ENCODE measurements at regions not wholly inside any gene's neighbourhood (a gene's known extent, or its start where the extent isn't known, plus 50 kb on each side); places are given as distances from the start of the nearest gene placed in this dataset.

- peaks cover under 1 to 1% of the 10 kb centered on the region in 2 experiments for H3K4me1 ChIP-seq (ENCODE audit: control insufficient read depth in 1 of 2, insufficient read depth in 2 of 2, low read length in 2 of 2)
- no peak overlapping the region for H2BK120ac ChIP-seq (ENCODE audit: insufficient read depth, low read length, poor library complexity)
- no peak overlapping the region for H2AK5ac ChIP-seq (ENCODE audit: low read length)
- no peaks in the 10 kb centered on the region for H3K79me1 ChIP-seq (ENCODE audit: low read length)
- H4K91ac ChIP-seq (ENCODE audit: low read depth, low read length), result no peak overlapping the region
- no peak overlapping the region for H4K8ac ChIP-seq (ENCODE audit: low read depth, low read length)
- no peak overlapping the region for H3K23ac ChIP-seq (ENCODE audit: low read length)
- WGBS (ENCODE audit: extremely low coverage, insufficient coverage, insufficient read length), result no CpG with 5 or more reads among the region's 3 CpGs
- no peak overlapping the region for H3K14ac ChIP-seq (ENCODE audit: low read length)
- H3K9ac ChIP-seq (ENCODE audit: low read length), result no peak overlapping the region
- no peaks in the 10 kb centered on the region for H3K9me3 ChIP-seq (ENCODE audit: insufficient read depth, low read depth, low read length)
- H3K4ac ChIP-seq (ENCODE audit: low read depth, low read length), result no peak overlapping the region
- no peak overlapping the region for H3K27ac ChIP-seq (ENCODE audit: low read depth, low read length)
- H3K4me2 ChIP-seq (ENCODE audit: low read length), result no peak overlapping the region
- no peaks in the 10 kb centered on the region for H3K36me3 ChIP-seq (ENCODE audit: control insufficient read depth in 1 of 2, insufficient read depth in 2 of 2, low read length in 2 of 2)
- DNase-seq, result no peak
- H3K79me2 ChIP-seq (ENCODE audit: control insufficient read depth, insufficient read depth, low read length, poor library complexity), result no peaks in the 10 kb centered on the region
- no peak overlapping the region for H2BK5ac ChIP-seq (ENCODE audit: low read depth, low read length, poor library complexity)
- H4K12ac ChIP-seq (ENCODE audit: low read depth, low read length), result no peak overlapping the region
- H3K18ac ChIP-seq (ENCODE audit: low read length), result no peak overlapping the region
- no peak overlapping the region for H3K4me3 ChIP-seq (ENCODE audit: low read depth, low read length)
- H3K27me3 ChIP-seq (ENCODE audit: insufficient read depth, low read length), result no peaks in the 10 kb centered on the region
- H2BK12ac ChIP-seq (ENCODE audit: low read length), result no peak overlapping the region
- H2AFZ ChIP-seq (ENCODE audit: insufficient read depth, low read length, poor library complexity), result no peak overlapping the region
Measured at GRCh38 chr6:4615891-4616290, 160.3 kb upstream of the CDYL start.

DNA sequence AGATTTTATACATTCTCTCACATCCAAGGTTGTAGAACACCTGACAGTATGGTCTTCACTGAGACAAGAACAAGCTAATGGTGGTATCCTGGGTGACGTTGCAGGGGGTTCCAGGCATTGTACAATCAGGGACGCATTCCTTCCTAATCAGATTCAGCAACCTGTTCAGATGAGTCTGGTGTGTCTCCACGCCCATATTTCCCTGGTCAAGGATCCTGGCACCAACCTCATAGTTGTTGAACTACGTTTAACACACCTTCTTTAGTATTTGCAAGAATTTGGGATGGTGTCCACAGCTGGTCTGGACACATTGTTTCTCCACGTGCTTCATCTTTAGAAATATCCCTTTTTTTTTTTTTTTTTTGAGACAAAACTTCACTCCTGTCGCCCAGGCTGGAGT is 161.0 kb upstream of the CDYL start:
- Histone ChIP-seq H3K9me3 (ENCODE audit: insufficient read depth, low read depth, low read length) (no peaks in the 10 kb centered on the region), H3K27me3 (ENCODE audit: insufficient read depth, low read length) (no peaks in the 10 kb centered on the region), H3K36me3 (ENCODE audit: control insufficient read depth in 1 of 2, insufficient read depth in 2 of 2, low read length in 2 of 2) (no peaks in the 10 kb centered on the region), H3K4me1 (ENCODE audit: control insufficient read depth in 1 of 2, insufficient read depth in 2 of 2, low read length in 2 of 2) (peaks cover 5% of the 10 kb centered on the region in 2 experiments), H3K4me2 (ENCODE audit: low read length) (no peak overlapping the region), H2AK5ac (ENCODE audit: low read length) (no peak overlapping the region), H2BK5ac (ENCODE audit: low read depth, low read length, poor library complexity) (no peak overlapping the region), H3K9ac (ENCODE audit: low read length) (no peak overlapping the region), H4K12ac (ENCODE audit: low read depth, low read length) (no peak overlapping the region), H2BK120ac (ENCODE audit: insufficient read depth, low read length, poor library complexity) (no peak overlapping the region), H3K27ac (ENCODE audit: low read depth, low read length) (no peak overlapping the region), H3K4me3 (ENCODE audit: low read depth, low read length) (no peak overlapping the region), H2AFZ (ENCODE audit: insufficient read depth, low read length, poor library complexity) (no peak overlapping the region), H4K91ac (ENCODE audit: low read depth, low read length) (no peak overlapping the region), H3K23ac (ENCODE audit: low read length) (no peak overlapping the region), H3K79me1 (ENCODE audit: low read length) (no peaks in the 10 kb centered on the region), H4K8ac (ENCODE audit: low read depth, low read length) (no peak overlapping the region), H2BK12ac (ENCODE audit: low read length) (no peak overlapping the region), H3K4ac (ENCODE audit: low read depth, low read length) (no peak overlapping the region), H3K14ac (ENCODE audit: low read length) (no peak overlapping the region), H3K79me2 (ENCODE audit: control insufficient read depth, insufficient read depth, low read length, poor library complexity) (no peaks in the 10 kb centered on the region), H3K18ac (ENCODE audit: low read length) (no peak overlapping the region)
- no CpG with 5 or more reads among the region's 6 CpGs for WGBS (ENCODE audit: extremely low coverage, insufficient coverage, insufficient read length)
- peak; percentile 90 to 95 for DNase-seq

- Histone ChIP-seq H3K9me3 (ENCODE audit: insufficient read depth, low read depth, low read length) (no peaks in the 10 kb centered on the region), H3K27me3 (ENCODE audit: insufficient read depth, low read length) (no peaks in the 10 kb centered on the region), H3K79me2 (ENCODE audit: control insufficient read depth, insufficient read depth, low read length, poor library complexity) (no peaks in the 10 kb centered on the region), H3K27ac (ENCODE audit: low read depth, low read length) (no peak overlapping the region), H2BK5ac (ENCODE audit: low read depth, low read length, poor library complexity) (no peak overlapping the region), H4K8ac (ENCODE audit: low read depth, low read length) (no peak overlapping the region), H3K4me3 (ENCODE audit: low read depth, low read length) (no peak overlapping the region), H3K4me2 (ENCODE audit: low read length) (no peak overlapping the region), H3K4ac (ENCODE audit: low read depth, low read length) (no peak overlapping the region), H3K18ac (ENCODE audit: low read length) (no peak overlapping the region), H4K91ac (ENCODE audit: low read depth, low read length) (no peak overlapping the region), H3K14ac (ENCODE audit: low read length) (no peak overlapping the region), H3K36me3 (ENCODE audit: control insufficient read depth in 1 of 2, insufficient read depth in 2 of 2, low read length in 2 of 2) (no peaks in the 10 kb centered on the region), H2BK12ac (ENCODE audit: low read length) (no peak overlapping the region), H2BK120ac (ENCODE audit: insufficient read depth, low read length, poor library complexity) (no peak overlapping the region), H3K4me1 (ENCODE audit: control insufficient read depth in 1 of 2, insufficient read depth in 2 of 2, low read length in 2 of 2) (peaks cover 5 to 8% of the 10 kb centered on the region in 2 experiments), H3K9ac (ENCODE audit: low read length) (no peak overlapping the region), H2AK5ac (ENCODE audit: low read length) (no peak overlapping the region), H3K79me1 (ENCODE audit: low read length) (no peaks in the 10 kb centered on the region), H4K12ac (ENCODE audit: low read depth, low read length) (no peak overlapping the region), H3K23ac (ENCODE audit: low read length) (no peak overlapping the region), H2AFZ (ENCODE audit: insufficient read depth, low read length, poor library complexity) (no peak overlapping the region)
- no CpG with 5 or more reads among the region's 5 CpGs for WGBS (ENCODE audit: extremely low coverage, insufficient coverage, insufficient read length)
- DNase-seq, result no peak
Measured at GRCh38 chr6:4614637-4615036, 161.6 kb upstream of the CDYL start.

DNA sequence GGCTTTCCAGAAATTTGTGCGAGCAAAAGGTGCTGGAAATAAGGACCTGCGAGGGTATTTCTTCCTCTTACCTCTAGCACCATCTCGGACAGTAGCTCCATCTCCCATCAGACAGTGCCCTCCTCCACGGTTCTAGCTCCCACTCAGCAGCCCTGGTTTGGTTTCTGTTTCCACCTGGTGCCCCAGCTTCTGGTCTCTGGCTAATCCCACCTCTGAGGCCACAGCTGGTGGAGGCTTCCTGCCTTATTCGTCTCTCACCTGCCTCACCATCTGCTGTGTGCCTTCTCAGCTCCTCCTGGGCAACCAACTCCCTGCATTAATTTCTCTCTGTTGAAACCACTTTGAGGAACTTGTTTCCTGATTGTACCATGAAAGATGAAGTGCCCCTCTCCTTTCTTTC is 162.4 kb upstream of the CDYL start:
- no peak overlapping the region for H3K4me2 ChIP-seq (ENCODE audit: low read length)
- H4K12ac ChIP-seq (ENCODE audit: low read depth, low read length), result no peak overlapping the region
- H3K4ac ChIP-seq (ENCODE audit: low read depth, low read length), result no peak overlapping the region
- no peak overlapping the region for H2AFZ ChIP-seq (ENCODE audit: insufficient read depth, low read length, poor library complexity)
- no peak overlapping the region for H2BK12ac ChIP-seq (ENCODE audit: low read length)
- H3K4me3 ChIP-seq (ENCODE audit: low read depth, low read length), result no peak overlapping the region
- H3K27me3 ChIP-seq (ENCODE audit: insufficient read depth, low read length), result no peaks in the 10 kb centered on the region
- no peak overlapping the region for H2AK5ac ChIP-seq (ENCODE audit: low read length)
- no peak overlapping the region for H3K9ac ChIP-seq (ENCODE audit: low read length)
- no peaks in the 10 kb centered on the region for H3K79me2 ChIP-seq (ENCODE audit: control insufficient read depth, insufficient read depth, low read length, poor library complexity)
- H3K18ac ChIP-seq (ENCODE audit: low read length), result no peak overlapping the region
- H3K23ac ChIP-seq (ENCODE audit: low read length), result no peak overlapping the region
- no peak overlapping the region for H3K14ac ChIP-seq (ENCODE audit: low read length)
- peaks cover 5 to 8% of the 10 kb centered on the region in 2 experiments for H3K4me1 ChIP-seq (ENCODE audit: control insufficient read depth in 1 of 2, insufficient read depth in 2 of 2, low read length in 2 of 2)
- H2BK120ac ChIP-seq (ENCODE audit: insufficient read depth, low read length, poor library complexity), result no peak overlapping the region
- H3K9me3 ChIP-seq (ENCODE audit: insufficient read depth, low read depth, low read length), result no peaks in the 10 kb centered on the region
- H4K91ac ChIP-seq (ENCODE audit: low read depth, low read length), result no peak overlapping the region
- WGBS (ENCODE audit: extremely low coverage, insufficient coverage, insufficient read length), result no CpG with 5 or more reads among the region's 5 CpGs
- no peaks in the 10 kb centered on the region for H3K36me3 ChIP-seq (ENCODE audit: control insufficient read depth in 1 of 2, insufficient read depth in 2 of 2, low read length in 2 of 2)
- no peak overlapping the region for H2BK5ac ChIP-seq (ENCODE audit: low read depth, low read length, poor library complexity)
- no peak for DNase-seq
- no peak overlapping the region for H4K8ac ChIP-seq (ENCODE audit: low read depth, low read length)
- H3K79me1 ChIP-seq (ENCODE audit: low read length), result no peaks in the 10 kb centered on the region
- H3K27ac ChIP-seq (ENCODE audit: low read depth, low read length), result no peak overlapping the region
